K562 (cell line): ENCODE measurements at regions not wholly inside any gene's neighbourhood (a gene's known extent, or its start where the extent isn't known, plus 50 kb on each side); places are given as distances from the start of the nearest gene placed in this dataset.

Experiments used
- ATAC-seq: fragments of 200-7000 bp; cut with Tn5 transposase; 3 replicates; pipeline ENCODE4 v1.9.1; 2020; ENCODE audit warnings: moderate library complexity
- BruUV-seq: library from RNA; stranded (reverse); fragments of 400-500 nt; replicated peaks from 2 replicates; lab custom pipeline; 2021; lab: Mats Ljungman, UMichigan
- CTCF ChIA-PET: fragments of 300-600 bp; formaldehyde crosslinking; extraction: SDS; loops from one replicate; lab custom pipeline; 2021; ENCODE audit warnings: low intra/inter-chr PET ratio; lab: Yijun Ruan, JAX
- POLR2A ChIA-PET: fragments of 300-600, 350-650 bp; sonication (Branson Sonifier 250); formaldehyde crosslinking; extraction: SDS; loops from one replicate; lab custom pipeline; 2021; ENCODE audit warnings: antibody characterized with exemption, inconsistent platforms; lab: Yijun Ruan, JAX
- DNase-seq, 4 experiments: peaks; one replicate each; pipeline versions ENCODE4 v3.0.0 to v3.0.0-alpha.2; 2011 to 2018; ENCODE audit warnings: low spot score in 3 of 4, mixed read lengths in 3 of 4; ENCODE audit errors: extremely low read depth in 1 of 4
- FAIRE-seq: peaks from 2 replicates; lab custom pipeline; 2011; peaks lifted over from hg19 to GRCh38; lab: Jason Lieb, UNC
- H2AFZ ChIP-seq: 2 replicates; pipeline ENCODE4 v1.6.0; 2011; ENCODE audit warnings: low read depth, low read length, control low read depth, inconsistent platforms
- H3K27ac ChIP-seq: fragments of 200-600 bp; 3 replicates; pipeline ENCODE4 v1.8.0; 2011; ENCODE audit warnings: low read depth, mild to moderate bottlenecking, control low read depth, inconsistent platforms, low read length, moderate library complexity, mixed read lengths; ENCODE audit errors: extremely low read depth
- H3K27me3 ChIP-seq, 2 experiments: fragments of 300-600 bp in 1 of 2; 2 replicates in 1 of 2; 3 replicates in 1 of 2; pipeline versions ENCODE4 v1.6.0 to v1.8.0; 2011; ENCODE audit warnings: inconsistent platforms in 2 of 2, low read length in 2 of 2, mild to moderate bottlenecking in 1 of 2, mixed read lengths in 1 of 2, moderate library complexity in 1 of 2; ENCODE audit not compliant: control insufficient read depth in 2 of 2, insufficient read depth in 2 of 2
- H3K36me3 ChIP-seq: fragments of 300-600 bp; 3 replicates; pipeline ENCODE4 v1.8.0; 2011; ENCODE audit warnings: mild to moderate bottlenecking, low read length, inconsistent platforms; ENCODE audit not compliant: control insufficient read depth, insufficient read depth
- H3K4me1 ChIP-seq, 2 experiments: fragments of 200-600 bp in 1 of 2; replicated peaks in 1 of 2; 2 replicates in 1 of 2; 3 replicates in 1 of 2; pipeline versions ENCODE4 v1.5.1 to v1.8.0; 2011; ENCODE audit warnings: inconsistent platforms in 2 of 2, low read length in 2 of 2, mild to moderate bottlenecking in 1 of 2, mixed read lengths in 1 of 2, moderate library complexity in 1 of 2; ENCODE audit not compliant: control insufficient read depth in 2 of 2, insufficient read depth in 2 of 2
- H3K4me2 ChIP-seq: 2 replicates; pipeline ENCODE4 v1.6.1; 2011; ENCODE audit warnings: low read length, control low read depth, inconsistent platforms, mixed read lengths; ENCODE audit not compliant: insufficient read depth
- H3K4me3 ChIP-seq: fragments of 200-600 bp; sonication (generic), shearing (Covaris generic); 2 replicates; pipeline ENCODE4 v1.5.1; 2016; ENCODE audit warnings: control low read depth, inconsistent platforms
- H3K79me2 ChIP-seq: fragments of 200-600 bp; 3 replicates; pipeline ENCODE4 v1.8.0; 2011; ENCODE audit warnings: low read length, inconsistent platforms; ENCODE audit not compliant: control insufficient read depth, insufficient read depth
- H3K9ac ChIP-seq, 2 experiments: 2 replicates each; pipeline versions ENCODE4 v1.6.0 to v1.6.1; 2011; ENCODE audit warnings: low read depth in 2 of 2, low read length in 2 of 2, control low read depth in 1 of 2, inconsistent platforms in 1 of 2, mild to moderate bottlenecking in 1 of 2, mixed read lengths in 1 of 2; ENCODE audit not compliant: insufficient read depth in 1 of 2
- H3K9me1 ChIP-seq: one replicate; pipeline ENCODE4 v1.6.0; 2011; ENCODE audit warnings: inconsistent platforms, mild to moderate bottlenecking, low read length, moderate library complexity; ENCODE audit not compliant: control insufficient read depth, insufficient read depth
- H3K9me3 ChIP-seq: replicated peaks from 2 replicates; pipeline ENCODE4 v1.5.1; 2011; ENCODE audit warnings: low read depth, low read length, inconsistent platforms; ENCODE audit not compliant: control insufficient read depth, insufficient read depth
- H4K20me1 ChIP-seq: replicated peaks from 2 replicates; pipeline ENCODE4 v1.6.1; 2011; ENCODE audit warnings: low read length, inconsistent platforms, mixed read lengths; ENCODE audit not compliant: control insufficient read depth, insufficient read depth
- CEBPZ ChIP-seq: fragments of 150-350 bp; IDR thresholded peaks from 2 replicates; pipeline ENCODE4 v1.6.1; 2014; ENCODE audit warnings: low read depth, mild to moderate bottlenecking, low read length, borderline replicate concordance
- HDAC6 ChIP-seq: IDR thresholded peaks from 2 replicates; pipeline ENCODE4 v1.6.1; 2012; ENCODE audit warnings: low read depth, mild to moderate bottlenecking, control low read depth, inconsistent platforms, low read length, moderate library complexity
- ZNF511 ChIP-seq: sonication (generic); formaldehyde crosslinking; IDR thresholded peaks from 2 replicates; pipeline ENCODE4 v1.8.0; 2022; ENCODE audit warnings: mild to moderate bottlenecking, missing genetic modification reagents
- WGBS: fragments of 100-300 bp; shearing (Covaris generic); methylation state at CpG from one replicate; pipeline ENCODE4 v1.1.6; 2016; ENCODE audit warnings: low coverage, mixed read lengths; ENCODE audit not compliant: insufficient coverage; ENCODE audit errors: missing lambda C conversion rate; 5-methylcytosine and 5-hydroxymethylcytosine counted together
- in situ Hi-C: fragments of 300-500 bp; cut with MboI; formaldehyde crosslinking; loops from 4 replicates; pipeline ENCODE4 v1.15.0; 2018; ENCODE audit warnings: inconsistent platforms, mixed read lengths
- intact Hi-C: fragments of 100-400 bp; cut with micrococcal nuclease; formaldehyde crosslinking; loops from 2 replicates; pipeline ENCODE4 v1.14.2; 2022

- TF ChIP-seq CEBPZ (no peak), HDAC6 (no peak)
Observed at GRCh38 chr9:89739511-89739910, 134.7 kb downstream of the GADD45G start (continued).

- ATAC-seq (no peak), DNase-seq (no peak), FAIRE-seq (no peak)
- Histone ChIP-seq H3K27ac (no peak overlapping the region), H3K4me2 (no peak overlapping the region), H3K79me2 (no peaks in the 10 kb centered on the region), H3K9me1 (no peaks in the 10 kb centered on the region)
- in situ Hi-C loops: no loop called here
- ChIA-PET POLR2A (interaction anchor here (0.6 to 1.0 kb wide), 2 partner anchors 11 to 147 kb away, joined by 3 to 4 read pairs; no protein-coding TSS in a partner anchor), CTCF (no interaction called here)
- WGBS: 0% methylated on average over 6 of the region's 9 CpGs
- no peak for TF ChIP-seq ZNF511 (CRISPR knock-in tag)
- TF ChIP-seq, all 486 proteins: peak for 0
- no peaks in the 10 kb centered on the region for H3K27me3 ChIP-seq
- H3K36me3 ChIP-seq: no peaks in the 10 kb centered on the region
- no peak overlapping the region for H2AFZ ChIP-seq
- H3K9me3 ChIP-seq: no peaks in the 10 kb centered on the region
- no peak overlapping the region for H3K9ac ChIP-seq
- no TSS peak for BruUV-seq
- H4K20me1 ChIP-seq: no peaks in the 10 kb centered on the region
- H3K4me3 ChIP-seq: no peak overlapping the region
- H3K4me1 ChIP-seq: no peaks in the 10 kb centered on the region
- intact Hi-C loops: loop anchor here (10.0 kb wide), 1 partner anchor 135 kb away; the partner anchor contains the start of gene GADD45G
Observed at GRCh38 chr9:89739916-89740315, 135.1 kb downstream of the GADD45G start.
